AG04449 (cell line): ENCODE measurements at regions not wholly inside any gene's neighbourhood (a gene's known extent, or its start where the extent isn't known, plus 50 kb on each side); places are given as distances from the start of the nearest gene placed in this dataset.

Experiments used
- CTCF ChIA-PET: fragments of 350-600 bp; formaldehyde crosslinking; extraction: SDS; loops from one replicate; lab custom pipeline; 2021; ENCODE audit warnings: antibody characterized with exemption; lab: Yijun Ruan, JAX
- POLR2A ChIA-PET: fragments of 400-600, 350-600 bp; formaldehyde crosslinking; extraction: SDS; loops from one replicate; lab custom pipeline; 2020; ENCODE audit warnings: antibody characterized with exemption, inconsistent platforms; lab: Yijun Ruan, JAX
- DNase-seq: peaks from one replicate; pipeline ENCODE4 v3.0.0-alpha.2; 2010; ENCODE audit warnings: low read depth, low spot score
- H3K4me3 ChIP-seq: 2 replicates; pipeline ENCODE4 v1.5.1; 2011; ENCODE audit warnings: low read depth, mild to moderate bottlenecking, control low read depth, low read length
- TF ChIP-seq, protein P1 (sequence below): IDR thresholded peaks from one replicate; pipeline ENCODE4 v1.5.1; 2011; ENCODE audit warnings: mild to moderate bottlenecking, moderate library complexity, low read length, control low read depth, inconsistent platforms; ENCODE audit not compliant: insufficient read depth; ENCODE audit errors: missing control alignments

DNA sequence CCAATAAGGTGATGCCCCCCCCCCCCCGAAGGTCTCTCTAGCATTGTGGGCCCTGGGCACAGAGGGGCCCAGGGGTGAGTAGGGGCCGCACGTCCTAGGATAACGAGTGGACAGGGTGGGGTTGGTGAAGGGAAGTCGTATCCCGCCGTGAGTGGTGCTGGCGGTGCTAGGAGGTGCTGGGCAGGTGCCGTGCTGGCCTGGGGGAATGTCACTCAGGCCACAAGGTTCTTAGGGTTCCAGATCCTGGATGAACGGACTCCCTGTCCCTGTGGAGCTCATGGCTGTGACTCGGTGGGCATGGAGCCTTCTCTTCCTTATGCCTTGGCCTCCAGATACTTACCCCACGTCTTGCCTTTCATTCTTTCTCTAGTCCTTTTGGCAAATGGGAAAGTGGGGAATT lies 157.4 kb upstream of the SOX1 start:
- TF ChIP-seq, protein P1, sequence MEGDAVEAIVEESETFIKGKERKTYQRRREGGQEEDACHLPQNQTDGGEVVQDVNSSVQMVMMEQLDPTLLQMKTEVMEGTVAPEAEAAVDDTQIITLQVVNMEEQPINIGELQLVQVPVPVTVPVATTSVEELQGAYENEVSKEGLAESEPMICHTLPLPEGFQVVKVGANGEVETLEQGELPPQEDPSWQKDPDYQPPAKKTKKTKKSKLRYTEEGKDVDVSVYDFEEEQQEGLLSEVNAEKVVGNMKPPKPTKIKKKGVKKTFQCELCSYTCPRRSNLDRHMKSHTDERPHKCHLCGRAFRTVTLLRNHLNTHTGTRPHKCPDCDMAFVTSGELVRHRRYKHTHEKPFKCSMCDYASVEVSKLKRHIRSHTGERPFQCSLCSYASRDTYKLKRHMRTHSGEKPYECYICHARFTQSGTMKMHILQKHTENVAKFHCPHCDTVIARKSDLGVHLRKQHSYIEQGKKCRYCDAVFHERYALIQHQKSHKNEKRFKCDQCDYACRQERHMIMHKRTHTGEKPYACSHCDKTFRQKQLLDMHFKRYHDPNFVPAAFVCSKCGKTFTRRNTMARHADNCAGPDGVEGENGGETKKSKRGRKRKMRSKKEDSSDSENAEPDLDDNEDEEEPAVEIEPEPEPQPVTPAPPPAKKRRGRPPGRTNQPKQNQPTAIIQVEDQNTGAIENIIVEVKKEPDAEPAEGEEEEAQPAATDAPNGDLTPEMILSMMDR, result no peak
- no peak overlapping the region for H3K4me3 ChIP-seq
- no peak for DNase-seq
- ChIA-PET CTCF (no interaction called here), POLR2A (no interaction called here)

- ChIA-PET POLR2A (no interaction called here), CTCF (no interaction called here)
- DNase-seq, result no peak
Observed at GRCh38 chr13:111909971-111910671, 156.8 kb upstream of the SOX1 start.

GRCh38 chr13:111911121-111911720 lies 155.7 kb upstream of the SOX1 start:
- TF ChIP-seq, protein P1, result no peak
- DNase-seq, result no peak
- POLR2A ChIA-PET, result no interaction called here

More at GRCh38 chr13:111909971-111910671, 156.8 kb upstream of the SOX1 start:
- TF ChIP-seq, protein P1, result no peak
- H3K4me3 ChIP-seq, result no peak overlapping the region

DNA sequence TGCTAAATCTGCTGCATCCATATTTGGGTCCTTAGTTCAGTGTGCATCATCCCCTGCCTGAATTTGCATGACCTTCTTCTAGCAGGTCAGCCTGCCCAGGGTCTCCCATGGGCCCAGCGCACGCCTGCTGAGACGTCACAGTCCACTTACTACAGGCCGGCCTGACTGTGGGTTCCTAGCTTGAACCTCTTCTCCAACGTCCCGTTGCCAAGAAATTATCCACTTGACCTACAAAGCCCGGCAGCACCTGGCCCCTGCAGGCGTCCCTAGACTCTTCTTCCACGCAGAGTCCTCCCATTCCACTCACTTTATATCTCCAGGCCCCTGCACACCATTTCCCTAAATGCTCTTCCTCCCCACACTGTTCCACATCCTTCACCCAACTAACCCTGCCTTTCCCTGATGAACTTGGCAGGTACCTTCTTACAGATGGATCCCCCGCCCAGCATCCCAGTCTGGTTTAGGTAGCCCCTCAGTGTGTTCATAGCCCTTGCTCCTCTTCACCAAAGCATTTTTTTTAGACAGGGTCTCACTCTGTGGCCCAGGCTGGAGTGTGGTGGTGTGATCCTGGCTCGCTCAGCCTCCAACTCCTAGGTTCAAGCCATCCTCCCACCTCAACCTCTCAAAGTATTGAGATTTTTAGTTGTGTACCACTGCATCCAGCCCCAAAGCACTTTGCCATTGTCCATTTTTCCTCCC lies 155.0 kb upstream of the SOX1 start:
- POLR2A ChIA-PET, result no interaction called here
- TF ChIP-seq, protein P1, result no peak
- CTCF ChIA-PET, result no interaction called here

More at GRCh38 chr13:111911121-111911720, 155.7 kb upstream of the SOX1 start:
- CTCF ChIA-PET, result no interaction called here
- H3K4me3 ChIP-seq, result no peak overlapping the region

DNA sequence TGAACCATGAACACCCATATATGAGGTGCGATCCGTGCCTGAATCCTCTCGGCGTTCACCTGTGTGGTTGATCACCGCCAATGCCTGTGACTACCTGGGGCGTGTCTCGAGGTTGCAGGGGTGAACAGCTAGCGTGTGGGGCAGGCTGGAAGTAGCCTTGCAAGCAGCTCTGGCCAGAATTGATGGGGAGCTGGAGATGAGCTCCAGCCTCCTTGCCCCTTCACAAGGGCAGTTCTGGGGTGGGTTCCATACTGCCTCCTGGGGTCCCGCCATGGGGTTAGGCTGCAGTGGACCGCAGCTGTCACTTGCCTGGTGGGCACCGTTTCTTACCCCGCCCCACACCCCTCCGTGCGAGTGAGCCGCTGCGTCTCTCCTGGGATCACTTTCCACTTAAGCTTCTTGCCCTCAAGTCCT lies 154.5 kb upstream of the SOX1 start:
- H3K4me3 ChIP-seq, result no peak overlapping the region
- POLR2A ChIA-PET, result no interaction called here
- TF ChIP-seq, protein P1, result no peak
- CTCF ChIA-PET, result no interaction called here
- DNase-seq, result no peak

More for the DNA sequence above, 155.0 kb upstream of the SOX1 start:
- DNase-seq, result no peak
- H3K4me3 ChIP-seq, result no peak overlapping the region
